ENCODE measurements at regions not wholly inside any gene's neighbourhood (a gene's known extent, or its start where the extent isn't known, plus 50 kb on each side); places are given as distances from the start of the nearest gene placed in this dataset.

DNA sequence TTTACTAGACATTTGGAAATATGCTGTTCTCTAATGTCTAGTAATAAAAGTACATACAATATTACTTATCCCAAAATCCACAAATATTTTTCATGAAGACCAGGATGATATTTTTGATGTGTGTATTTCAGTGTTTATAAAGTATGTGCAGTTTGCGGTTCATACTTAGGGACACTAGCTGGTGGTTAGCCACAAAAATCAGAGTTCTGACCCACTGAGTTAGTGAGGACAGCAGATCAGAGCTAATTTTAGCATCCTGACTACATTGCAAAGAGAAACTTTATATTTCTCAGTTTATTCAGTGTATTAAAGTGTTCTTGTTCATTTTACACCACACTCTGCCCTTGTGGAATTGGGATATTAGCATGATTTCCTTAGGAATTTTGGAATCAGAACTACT is 655.3 kb downstream of the HTR1A start:
- Histone ChIP-seq H3K36me3 (replicated peaks in 1 of 2) (no peaks in the 10 kb centered on the region), H3K4me3 (no peak overlapping the region), H3K9me3 (replicated peaks in 1 of 3) (no peaks in the 10 kb centered on the region), H3K27ac (no peak overlapping the region), H3K27me3 (no peaks in the 10 kb centered on the region), H3K4me1 (replicated peaks in 1 of 2) (no peaks in the 10 kb centered on the region)
- WGBS, 4 donors: 92 to 100% (median 99%) methylated on average over 1 of the region's 1 CpG
- no peak for TF ChIP-seq POLR2A (IDR thresholded peaks at IDR 0.05)
- TF ChIP-seq, protein P1, sequence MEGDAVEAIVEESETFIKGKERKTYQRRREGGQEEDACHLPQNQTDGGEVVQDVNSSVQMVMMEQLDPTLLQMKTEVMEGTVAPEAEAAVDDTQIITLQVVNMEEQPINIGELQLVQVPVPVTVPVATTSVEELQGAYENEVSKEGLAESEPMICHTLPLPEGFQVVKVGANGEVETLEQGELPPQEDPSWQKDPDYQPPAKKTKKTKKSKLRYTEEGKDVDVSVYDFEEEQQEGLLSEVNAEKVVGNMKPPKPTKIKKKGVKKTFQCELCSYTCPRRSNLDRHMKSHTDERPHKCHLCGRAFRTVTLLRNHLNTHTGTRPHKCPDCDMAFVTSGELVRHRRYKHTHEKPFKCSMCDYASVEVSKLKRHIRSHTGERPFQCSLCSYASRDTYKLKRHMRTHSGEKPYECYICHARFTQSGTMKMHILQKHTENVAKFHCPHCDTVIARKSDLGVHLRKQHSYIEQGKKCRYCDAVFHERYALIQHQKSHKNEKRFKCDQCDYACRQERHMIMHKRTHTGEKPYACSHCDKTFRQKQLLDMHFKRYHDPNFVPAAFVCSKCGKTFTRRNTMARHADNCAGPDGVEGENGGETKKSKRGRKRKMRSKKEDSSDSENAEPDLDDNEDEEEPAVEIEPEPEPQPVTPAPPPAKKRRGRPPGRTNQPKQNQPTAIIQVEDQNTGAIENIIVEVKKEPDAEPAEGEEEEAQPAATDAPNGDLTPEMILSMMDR (IDR thresholded peaks at IDR 0.05): no peak
- DNase-seq: no peak
- intact Hi-C loops (cut with DNase I): no loop called here

DNA sequence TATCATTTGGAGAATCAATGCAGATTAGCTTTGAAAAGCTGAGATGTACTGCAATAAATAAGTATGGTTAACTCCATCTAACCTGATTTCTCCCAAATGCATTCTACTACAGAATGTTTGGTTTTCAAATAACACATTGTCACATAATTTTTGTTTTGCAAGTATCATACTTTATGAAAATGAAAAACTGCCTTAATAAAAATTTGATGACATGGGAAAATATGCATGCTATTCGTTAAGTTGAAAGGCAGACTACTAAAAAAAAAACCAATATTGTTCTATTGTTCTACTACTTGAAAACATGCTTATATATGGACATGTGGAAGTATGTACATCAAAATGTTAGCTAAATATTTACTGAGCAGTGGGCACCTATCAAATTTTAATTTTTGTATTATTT is 668.9 kb downstream of the HTR1A start:
- H3K27ac ChIP-seq: no peak overlapping the region
- no peaks in the 10 kb centered on the region for H3K9me3 ChIP-seq (replicated peaks in 1 of 3)
- no peak for DNase-seq
- H3K4me1 ChIP-seq (replicated peaks in 1 of 2): no peaks in the 10 kb centered on the region
- no peaks in the 10 kb centered on the region for H3K36me3 ChIP-seq (replicated peaks in 1 of 2)
- H3K4me3 ChIP-seq: no peak overlapping the region
- 67 to 85% (median 79%) methylated on average over 1 of the region's 1 CpG for WGBS, 4 donors
- H3K27me3 ChIP-seq: no peaks in the 10 kb centered on the region
- TF ChIP-seq POLR2A (IDR thresholded peaks at IDR 0.05): no peak
- TF ChIP-seq, protein P1 (IDR thresholded peaks at IDR 0.05): no peak
- intact Hi-C loops (cut with DNase I): no loop called here

DNA sequence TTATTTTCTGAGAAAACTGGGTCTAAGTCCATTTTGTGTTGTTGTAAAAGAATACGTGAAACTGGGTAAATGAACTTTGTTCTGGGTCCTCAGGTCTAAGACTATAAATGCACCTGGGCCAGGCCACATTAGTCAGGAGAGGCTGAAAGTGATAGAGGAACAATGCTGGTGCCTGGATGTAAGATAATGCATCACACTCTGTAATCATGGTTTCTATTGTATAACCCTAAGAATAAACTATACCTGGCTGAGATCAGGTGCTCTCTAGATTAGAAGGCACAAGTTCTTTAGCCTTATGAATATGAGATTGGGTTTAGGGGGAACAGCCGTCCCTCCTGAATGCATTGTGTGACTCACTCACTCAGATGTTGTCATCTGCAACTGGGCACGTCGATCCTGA is 675.5 kb downstream of the HTR1A start:
- no peaks in the 10 kb centered on the region for H3K9me3 ChIP-seq (replicated peaks in 1 of 3)
- no peaks in the 10 kb centered on the region for H3K4me1 ChIP-seq (replicated peaks in 1 of 2)
- WGBS, 4 donors: 78 to 89% (median 83%) methylated on average over 4 of the region's 4 CpGs
- no peak for TF ChIP-seq POLR2A (IDR thresholded peaks at IDR 0.05)
- TF ChIP-seq, protein P1 (IDR thresholded peaks at IDR 0.05): no peak
- H3K27me3 ChIP-seq: no peaks in the 10 kb centered on the region
- no peak for DNase-seq
- no peaks in the 10 kb centered on the region for H3K36me3 ChIP-seq (replicated peaks in 1 of 2)
- intact Hi-C loops (cut with DNase I): no loop called here
- H3K4me3 ChIP-seq: no peak overlapping the region
- no peak overlapping the region for H3K27ac ChIP-seq

DNA sequence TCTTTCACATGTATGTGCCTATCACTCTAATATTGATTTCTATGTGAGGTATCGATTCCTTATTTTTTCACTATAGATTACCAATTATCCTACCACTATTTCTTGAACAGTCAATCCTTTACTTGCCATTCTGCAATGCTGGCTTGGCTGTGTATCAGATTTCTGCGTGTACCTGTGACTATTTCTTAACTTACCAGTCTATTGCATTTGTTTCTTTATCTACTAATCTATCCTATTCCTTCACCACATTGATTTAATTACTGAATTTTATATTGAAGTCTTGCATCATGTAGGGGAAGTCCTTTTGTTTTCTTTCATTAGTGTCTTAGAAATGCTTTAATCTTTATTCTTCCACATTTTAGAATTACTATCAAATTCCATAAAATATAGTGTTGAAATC is 684.8 kb downstream of the LRRC70 start:
- Histone ChIP-seq H3K36me3 (replicated peaks in 1 of 2) (no peaks in the 10 kb centered on the region), H3K4me1 (replicated peaks in 1 of 2) (no peaks in the 10 kb centered on the region), H3K27ac (no peak overlapping the region), H3K9me3 (replicated peaks in 1 of 3) (peaks cover 0 to 6% (median 0%) of the 10 kb centered on the region in 3 donors), H3K4me3 (no peak overlapping the region), H3K27me3 (no peaks in the 10 kb centered on the region)
- DNase-seq: no peak
- WGBS, 4 donors: 78 to 94% (median 86%) methylated on average over 2 of the region's 2 CpGs
- intact Hi-C loops (cut with DNase I): no loop called here
- no peak for TF ChIP-seq POLR2A (IDR thresholded peaks at IDR 0.05)
- TF ChIP-seq, protein P1 (IDR thresholded peaks at IDR 0.05): no peak
